GM18508 (cell line): ENCODE measurements at regions not wholly inside any gene's neighbourhood (a gene's known extent, or its start where the extent isn't known, plus 50 kb on each side); places are given as distances from the start of the nearest gene placed in this dataset.
"Not testable (repeated sequence)": the region's sequence is repeated elsewhere in the genome, so short reads cannot be mapped to it uniquely, and the experiment has no call there.

ENCODE experiments used
- ATAC-seq: cut with Tn5 transposase; IDR thresholded peaks from one replicate; pipeline ENCODE4 v1.9.1; 2021; ENCODE audit warnings: moderate number of reproducible peaks; ENCODE audit not compliant: insufficient read depth, unreplicated experiment

DNA sequence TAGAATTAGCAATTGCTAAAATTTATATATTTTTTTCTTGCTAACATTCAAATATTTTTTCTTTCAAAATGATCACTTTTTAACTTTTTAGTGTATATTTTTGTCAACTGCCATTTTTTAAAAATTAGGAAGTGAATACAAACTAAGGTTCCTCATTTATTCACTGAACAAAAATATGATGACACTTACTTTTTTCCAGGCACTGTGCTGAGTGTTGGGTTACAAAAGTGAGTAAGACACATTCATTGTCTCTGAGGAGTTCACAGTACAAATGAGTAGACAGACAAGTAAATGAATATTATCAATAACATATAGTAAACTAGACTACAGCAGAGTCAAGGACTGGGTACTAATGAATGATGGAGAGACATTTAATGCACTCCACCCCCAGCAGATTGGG lies 543.5 kb downstream of the PDHA2 start:
- ATAC-seq: no peak

DNA sequence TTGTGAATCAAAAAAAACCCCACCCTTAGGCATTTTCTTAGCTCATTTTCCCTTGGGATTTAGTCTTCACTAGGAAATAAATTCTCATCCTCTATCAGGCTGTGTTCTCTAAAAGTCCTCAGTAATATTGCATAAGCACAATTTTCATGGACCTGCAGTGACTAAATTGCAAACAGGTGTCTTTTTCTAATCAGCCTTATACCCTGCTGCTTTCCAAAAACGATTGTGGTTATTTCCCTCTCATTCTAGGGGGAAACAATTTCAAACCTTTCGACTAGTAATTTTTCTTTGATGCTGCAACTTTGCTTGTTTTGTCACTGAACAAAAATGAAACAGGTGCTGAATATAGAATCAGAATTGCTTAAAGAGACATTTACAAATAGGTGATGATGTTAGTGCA lies 549.9 kb downstream of the PDHA2 start:
- no peak for ATAC-seq

DNA sequence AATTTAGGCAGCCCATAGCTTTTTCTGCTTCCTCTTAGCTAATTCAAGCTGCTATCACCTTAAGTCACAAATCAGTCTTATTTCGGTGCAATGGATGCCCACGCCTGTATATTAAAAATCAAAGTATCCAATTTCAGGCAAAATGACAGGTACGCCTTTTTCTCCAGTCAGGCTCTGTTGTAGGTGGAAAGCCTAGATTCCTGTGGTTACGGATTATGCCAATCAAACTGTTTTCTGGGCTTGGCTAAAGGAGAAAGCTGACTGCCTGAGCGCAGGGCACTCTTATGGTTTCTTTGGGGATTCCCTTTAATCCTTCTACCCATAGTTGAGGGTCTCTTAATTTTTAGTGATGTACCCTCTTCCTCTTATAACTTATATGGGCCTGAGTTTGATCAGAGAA lies 550.5 kb downstream of the PDHA2 start:
- no peak for ATAC-seq

DNA sequence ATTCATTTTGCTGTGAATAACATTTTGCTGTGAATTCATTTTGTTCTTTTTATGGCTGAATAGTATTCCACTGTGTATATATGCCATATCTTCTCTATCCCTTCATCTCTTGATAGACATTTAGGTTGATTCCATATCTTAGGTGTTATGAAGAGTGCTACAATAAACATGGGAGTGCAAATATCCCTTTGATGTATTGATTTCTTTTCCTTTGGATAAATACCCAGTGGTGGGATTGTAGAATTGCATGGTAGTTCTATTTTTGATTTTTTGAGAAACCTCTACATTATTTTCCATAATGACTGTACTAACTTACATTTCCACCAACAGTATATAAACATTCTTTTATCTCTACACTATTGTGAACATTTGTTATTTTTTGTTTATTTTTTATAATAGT lies 555.9 kb downstream of the PDHA2 start:
- ATAC-seq: no peak

DNA sequence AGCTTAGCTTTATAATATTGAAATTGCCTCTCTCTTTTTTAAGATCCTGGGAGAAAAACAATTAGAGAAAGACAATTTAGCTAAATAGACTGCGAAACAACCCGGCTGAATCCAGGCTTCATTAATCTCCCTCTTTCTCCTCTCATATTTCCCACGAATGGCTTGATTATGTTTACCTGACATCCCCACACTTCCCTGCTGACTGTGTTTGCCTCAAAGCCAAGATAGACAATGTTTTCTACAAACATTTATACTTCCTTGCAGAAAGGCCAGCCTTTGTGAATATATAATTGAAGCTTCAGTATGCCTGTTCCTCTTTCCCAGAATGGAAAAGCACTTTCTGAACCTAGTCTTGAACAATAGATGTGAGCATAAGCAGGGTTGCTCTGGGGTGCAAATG lies 566.8 kb downstream of the PDHA2 start:
- no peak for ATAC-seq

DNA sequence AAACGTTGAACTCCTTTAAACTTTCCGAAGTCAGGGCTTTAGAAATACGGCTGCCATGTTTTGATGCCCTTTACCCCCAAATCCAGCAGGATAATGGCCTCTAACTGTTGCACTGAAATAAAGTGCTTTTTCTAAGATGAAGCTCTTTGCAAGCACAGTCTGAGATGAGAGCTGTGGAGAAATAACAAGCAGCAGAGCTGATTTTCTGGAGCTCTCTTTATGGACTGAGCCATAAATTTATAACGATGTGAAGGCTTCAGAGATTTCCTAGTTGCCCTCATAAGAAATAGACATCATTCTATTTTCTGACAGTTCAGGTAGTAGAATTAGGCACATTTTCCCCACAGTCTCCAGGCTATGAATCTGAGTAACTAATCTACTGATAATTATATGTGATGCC lies 567.3 kb downstream of the PDHA2 start:
- ATAC-seq: no peak

DNA sequence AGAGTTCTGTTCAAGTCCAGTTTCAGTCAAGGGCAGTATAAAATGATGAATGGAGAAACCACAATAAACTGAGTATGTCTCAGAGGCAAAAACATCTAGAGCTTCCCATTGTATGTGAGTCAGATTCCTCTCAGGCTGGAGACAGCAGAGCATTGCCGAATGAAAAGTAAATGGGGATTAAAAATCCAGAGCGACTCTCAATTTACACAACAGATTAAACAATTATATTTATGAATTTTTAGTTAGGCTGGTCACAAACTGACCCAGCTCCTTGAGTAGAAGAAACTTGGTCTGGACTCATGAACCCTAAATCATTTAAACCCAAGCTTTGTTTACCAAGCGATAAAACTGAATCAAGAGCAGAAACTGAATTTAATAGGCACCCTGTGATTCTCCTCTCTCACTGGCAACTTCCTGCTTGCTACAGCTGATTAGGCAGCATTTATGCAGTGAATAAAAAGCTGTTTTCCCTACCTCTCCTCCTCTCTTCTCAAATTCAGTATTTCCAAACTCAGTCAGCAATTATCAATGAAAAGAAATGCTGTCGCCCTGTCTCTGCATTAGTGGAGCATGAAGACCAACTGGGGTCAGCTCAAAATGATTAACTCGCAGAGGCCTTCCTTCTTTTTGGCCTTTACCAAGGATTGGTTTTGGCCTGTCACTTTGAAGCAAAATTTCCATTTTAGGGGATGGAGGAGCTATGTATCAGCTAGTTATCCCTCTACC lies 568.0 kb downstream of the PDHA2 start:
- no peak for ATAC-seq

DNA sequence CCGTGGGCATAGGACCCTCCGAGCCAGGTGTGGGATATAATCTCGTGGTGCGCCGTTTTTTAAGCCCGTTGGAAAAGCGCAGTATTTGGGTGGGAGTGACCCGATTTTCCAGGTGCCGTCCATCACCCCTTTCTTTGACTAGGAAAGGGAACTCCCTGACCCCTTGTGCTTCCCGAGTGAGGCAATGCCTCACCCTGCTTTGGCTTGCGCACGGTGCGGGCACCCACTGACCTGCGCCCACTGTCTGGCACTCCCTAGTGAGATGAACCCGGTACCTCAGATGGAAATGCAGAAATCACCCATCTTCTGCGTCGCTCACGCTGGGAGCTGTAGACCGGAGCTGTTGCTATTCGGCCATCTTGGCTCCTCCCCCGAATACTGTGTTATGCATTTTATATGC lies 575.0 kb downstream of the PDHA2 start:
- ATAC-seq: not testable (repeated sequence)

DNA sequence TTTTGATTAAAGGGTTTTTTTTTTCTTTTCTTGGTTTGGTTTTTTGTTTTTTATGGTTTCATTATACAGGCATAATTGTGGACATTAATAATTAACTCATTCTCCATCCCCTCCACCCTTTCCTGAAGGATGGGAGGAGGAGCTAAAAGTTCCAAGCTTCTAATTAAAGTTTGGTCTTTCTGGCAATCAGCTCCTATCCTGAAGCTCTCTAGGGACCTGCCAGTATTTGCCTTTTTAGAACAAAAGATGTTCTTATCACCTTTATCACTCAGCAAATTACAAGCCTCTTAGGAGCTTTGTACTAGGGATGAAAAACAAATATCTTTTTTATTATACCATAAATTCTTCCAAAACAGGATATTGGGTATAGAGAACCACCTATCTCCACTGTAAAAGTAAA lies 589.8 kb downstream of the PDHA2 start:
- no peak for ATAC-seq

DNA sequence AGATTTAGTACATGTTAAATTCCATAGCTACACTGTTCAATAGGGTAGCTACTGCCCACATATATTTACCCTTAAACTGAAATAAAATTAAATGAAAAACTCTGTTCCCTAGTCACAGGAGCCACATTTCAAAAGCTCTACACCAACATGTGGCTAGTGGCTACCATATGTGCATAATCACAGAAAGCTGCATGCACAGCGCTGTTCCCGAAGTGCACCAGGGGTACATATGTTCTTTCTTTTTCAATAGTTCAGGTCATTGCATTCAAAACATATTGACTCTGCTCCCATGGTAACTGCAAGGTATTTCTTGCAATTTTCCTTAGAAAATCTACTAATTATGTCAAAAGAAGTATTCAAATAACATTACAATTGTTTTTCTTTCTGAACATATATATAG lies 591.2 kb downstream of the PDHA2 start:
- no peak for ATAC-seq

DNA sequence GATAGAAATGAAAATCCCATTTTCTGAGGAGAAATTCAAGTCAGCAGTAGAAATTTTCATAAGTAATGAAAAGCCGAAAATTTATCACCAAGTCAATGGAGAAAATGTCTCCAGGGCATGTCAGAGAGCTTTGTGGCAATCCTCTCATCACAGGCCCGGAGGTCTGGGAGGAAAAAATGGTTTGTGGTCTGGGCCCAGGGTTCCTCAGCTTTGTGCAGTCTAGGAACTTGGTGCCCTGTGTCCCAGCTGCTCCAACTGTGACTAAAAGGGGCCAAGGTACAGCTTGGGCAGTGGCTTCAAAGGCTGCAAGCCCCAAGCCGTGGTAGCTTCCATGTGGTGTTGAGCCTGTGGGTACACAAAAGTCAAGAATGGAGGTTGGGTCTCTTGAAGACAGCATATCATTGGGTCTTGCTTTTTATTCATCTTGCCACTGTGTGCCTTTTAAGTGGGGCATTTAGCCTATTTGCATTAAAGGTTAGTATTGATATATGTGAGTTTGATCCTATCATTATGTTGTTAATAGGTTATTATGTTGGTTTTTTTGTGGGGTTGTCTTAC lies 608.5 kb downstream of the PDHA2 start:
- ATAC-seq: no peak

DNA sequence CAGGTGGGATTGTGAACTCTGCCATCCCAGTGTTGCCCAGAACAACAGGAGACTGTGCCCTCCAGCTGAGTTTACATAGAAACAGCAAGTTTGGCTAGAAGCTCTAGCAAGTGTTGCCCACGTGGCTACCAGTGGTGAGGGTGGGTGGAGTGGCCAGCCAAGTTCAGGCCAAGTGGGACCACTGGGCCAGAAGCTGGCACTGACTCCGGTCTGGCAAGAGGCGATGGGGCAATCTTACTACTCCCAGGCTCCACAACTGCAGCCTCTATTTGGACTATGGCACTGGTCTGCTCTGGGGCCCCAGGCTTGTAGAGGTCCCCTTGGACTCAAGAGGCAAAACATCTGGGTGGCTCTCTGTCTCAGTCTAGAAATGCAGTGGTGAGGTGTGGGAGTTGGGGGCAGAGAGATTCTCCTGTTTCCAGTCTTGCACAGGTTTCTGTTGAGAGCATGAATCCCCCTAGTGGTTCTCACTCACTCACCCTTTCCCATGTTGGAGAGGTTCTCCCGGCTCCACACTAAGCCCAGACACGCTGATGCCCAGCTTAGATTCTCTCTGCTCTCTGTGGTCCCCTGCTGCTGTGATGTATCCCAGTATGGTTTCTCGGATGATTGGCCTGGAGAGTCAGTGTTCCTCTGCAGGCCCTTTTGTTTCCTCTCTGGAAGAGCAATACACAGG lies 615.3 kb downstream of the PDHA2 start:
- no peak for ATAC-seq

DNA sequence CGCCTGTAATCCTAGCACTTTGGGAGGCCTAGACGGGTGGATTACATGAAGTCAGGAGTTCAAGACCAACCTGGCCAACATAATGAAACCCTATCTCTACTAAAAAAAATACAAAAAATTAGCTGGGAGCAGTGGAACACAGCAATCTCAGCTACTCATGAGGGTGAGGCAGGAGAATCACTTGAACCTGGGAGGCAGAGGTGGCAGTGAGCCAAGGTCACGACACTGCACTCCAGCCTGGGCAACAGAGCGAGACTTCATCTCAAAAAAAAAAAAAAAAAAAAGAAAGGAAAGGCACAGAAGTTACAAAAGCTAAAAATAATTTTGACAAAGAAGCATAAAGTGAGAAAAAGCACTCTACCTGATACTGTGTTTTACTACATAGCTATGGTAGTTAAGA lies 618.1 kb downstream of the PDHA2 start:
- ATAC-seq: not testable (repeated sequence)

DNA sequence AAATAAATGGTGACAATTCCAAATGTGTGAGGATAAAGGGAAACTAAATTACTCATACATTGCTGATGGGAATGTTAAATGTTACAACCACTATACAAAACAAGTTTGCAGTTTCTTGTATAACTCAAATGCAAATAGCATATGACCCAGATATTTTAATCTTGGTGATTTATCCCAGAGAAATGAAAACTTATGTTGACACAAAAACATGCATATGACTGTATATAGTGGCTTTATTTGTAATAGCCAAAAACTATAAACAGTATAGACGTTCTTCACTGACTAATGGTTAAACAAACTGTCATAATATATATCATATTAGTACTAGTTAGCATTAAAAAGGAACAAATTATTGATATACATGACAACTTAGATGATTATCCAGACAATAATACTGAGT lies 619.2 kb downstream of the PDHA2 start:
- ATAC-seq: no peak

DNA sequence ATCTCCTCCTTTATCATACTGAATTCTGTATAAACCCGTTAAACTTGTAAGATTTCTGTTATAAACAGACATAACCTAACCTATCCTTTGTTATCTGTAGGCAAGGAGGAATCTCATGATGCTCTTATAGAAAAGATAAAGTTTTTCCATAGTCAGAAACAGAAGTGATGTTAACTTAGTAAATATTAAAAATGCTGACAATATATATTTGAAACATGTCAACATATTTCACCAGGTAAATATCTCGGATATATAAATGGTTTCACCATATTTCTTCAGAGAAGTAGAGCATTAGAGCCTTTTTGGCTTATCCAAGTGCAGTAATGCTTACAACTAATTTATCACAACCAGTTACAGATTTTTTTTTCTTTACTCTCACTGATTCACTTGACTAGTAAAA lies 625.9 kb downstream of the PDHA2 start:
- ATAC-seq: no peak

DNA sequence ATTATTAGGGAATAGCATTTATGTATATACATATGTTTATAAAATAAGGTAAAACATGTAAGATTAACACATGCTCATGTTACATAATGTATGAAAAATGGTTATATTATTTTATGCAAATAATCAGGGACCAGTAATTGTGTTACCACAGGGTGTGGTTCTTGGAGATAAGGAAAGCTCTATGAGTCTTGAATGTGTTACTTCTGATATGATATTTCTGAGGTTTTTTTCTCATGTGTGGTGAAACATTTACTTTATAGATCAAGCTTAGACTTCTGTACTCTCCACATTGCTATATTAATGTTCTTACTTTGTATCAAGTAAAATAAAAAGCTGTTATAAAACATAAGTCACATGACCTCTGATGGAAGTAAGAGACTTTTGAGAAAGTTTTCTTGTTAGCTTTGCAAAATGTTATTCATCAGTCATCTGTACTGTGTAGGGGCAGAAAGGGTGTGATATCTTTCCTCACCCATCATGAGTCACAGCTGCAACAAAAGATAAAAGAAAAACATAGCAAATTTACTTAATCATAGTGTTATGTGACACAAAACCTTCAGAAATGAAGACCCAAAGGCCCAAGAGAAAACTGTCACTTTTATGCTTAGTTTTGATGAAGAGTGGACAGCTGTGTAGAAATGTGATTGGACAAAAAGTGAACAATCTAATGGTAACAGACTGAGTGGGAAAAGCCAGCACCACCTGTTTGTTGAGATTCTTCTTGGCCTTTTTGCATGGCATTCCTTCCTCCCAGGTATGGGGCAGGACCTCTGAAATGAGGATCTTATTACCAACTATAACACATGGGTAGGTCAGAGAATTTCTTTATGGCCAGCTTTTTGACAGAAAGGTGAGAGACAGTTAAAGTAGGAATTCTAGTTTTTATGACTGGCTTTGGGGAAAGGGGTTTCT lies 632.3 kb downstream of the PDHA2 start:
- no peak for ATAC-seq

DNA sequence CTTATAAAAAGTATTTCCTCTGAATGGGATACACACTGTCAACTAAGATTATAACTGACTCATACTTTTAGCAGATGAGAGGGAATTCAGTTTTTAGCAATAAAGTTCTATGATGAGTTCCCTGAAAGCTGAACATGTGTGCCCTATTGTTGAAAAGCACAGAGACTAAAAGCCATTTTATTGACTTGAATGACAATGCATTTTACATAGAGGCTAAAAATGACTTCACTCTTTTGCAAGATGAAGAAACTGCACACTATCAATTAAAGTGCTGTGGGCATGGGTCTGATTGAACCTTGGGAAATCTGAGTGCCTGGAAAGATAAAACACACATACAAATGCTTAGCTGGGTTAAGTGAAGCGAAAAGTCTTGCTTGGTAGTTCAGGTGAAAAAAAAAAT lies 633.4 kb downstream of the PDHA2 start:
- ATAC-seq: no peak

DNA sequence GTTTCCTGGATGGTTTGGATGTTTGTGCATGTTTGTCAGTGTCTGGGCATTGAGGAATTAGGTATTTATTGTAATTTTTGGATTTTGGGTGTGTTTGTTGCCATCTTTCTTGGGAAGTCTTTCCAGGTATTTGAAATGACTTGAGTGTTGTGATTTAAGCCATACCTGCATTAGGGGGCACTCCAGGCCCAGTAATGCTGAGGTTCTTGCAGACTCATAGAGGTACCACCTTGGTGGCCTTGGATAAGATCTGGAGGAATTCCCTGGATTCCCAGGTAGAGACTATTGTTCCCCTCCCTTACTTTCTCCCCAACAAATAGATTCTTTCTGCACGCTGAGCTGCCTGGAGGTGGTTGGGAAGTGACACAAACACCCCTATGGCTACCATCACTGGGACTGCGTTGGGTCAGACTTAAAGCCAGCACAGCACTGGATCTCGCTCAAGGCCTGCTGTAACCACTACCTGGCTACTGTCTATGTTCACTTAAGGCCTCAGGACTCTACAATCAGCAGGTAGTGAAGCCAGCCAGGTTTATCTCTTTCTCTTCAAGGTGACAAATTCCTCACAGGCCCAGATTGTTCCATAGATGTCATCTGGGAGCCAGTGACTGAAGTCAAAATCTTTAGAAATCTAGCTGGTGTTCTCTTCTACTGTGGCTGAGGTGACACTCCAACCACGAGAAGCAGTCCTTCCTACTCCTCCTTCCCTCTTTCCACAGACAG lies 643.6 kb downstream of the PDHA2 start:
- ATAC-seq: no peak

DNA sequence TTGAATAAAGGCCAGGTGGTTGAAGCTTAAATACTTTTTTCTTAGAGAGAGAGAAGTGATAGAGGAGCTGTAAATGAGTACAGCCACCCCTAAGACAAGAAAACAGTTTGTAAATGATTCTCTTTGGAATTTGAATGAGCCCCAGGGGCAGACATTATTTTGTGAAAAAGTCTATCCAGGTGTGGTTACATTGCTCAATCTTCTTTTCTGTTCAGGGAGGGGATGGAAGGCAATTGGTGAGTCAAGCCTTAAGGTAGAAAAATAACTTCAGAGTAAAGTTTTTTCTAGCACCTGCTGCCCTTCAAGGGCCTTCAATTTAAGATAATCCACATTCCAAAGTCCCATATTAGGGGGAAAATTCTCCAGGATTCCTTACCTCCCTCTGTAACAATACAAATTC lies 646.7 kb downstream of the PDHA2 start:
- no peak for ATAC-seq

DNA sequence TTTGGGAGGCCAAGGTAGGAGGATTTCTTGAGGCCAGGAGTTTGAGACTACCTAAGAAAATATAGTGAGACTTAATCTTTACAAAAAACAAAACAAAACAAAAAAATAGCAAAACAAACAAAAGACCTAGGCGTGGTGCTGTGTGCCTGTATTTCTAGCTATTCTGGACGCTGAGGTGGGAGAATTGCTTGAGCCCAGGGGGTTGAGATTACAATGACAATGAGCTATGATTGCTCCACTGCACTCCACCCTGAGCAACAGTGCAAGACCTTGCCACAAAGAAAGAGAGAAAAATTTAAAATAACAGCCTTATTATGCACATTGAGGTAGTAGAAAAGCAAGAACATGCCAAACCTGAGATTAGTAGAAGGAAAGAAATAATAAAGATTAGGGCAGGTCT lies 657.7 kb downstream of the PDHA2 start:
- ATAC-seq: no peak
